NB4 (cell line): ENCODE measurements at regions not wholly inside any gene's neighbourhood (a gene's known extent, or its start where the extent isn't known, plus 50 kb on each side); places are given as distances from the start of the nearest gene placed in this dataset.

ENCODE experiments used
- DNase-seq: peaks from one replicate; pipeline ENCODE4 v3.0.0; 2010; ENCODE audit warnings: low read depth
- H3K4me3 ChIP-seq: one replicate; pipeline ENCODE4 v1.5.1; 2011; ENCODE audit warnings: mild to moderate bottlenecking, low read depth, low read length, moderate library complexity
- MYC ChIP-seq: IDR thresholded peaks from 2 replicates; pipeline ENCODE4 v1.6.1; 2011; ENCODE audit warnings: low read depth, low read length
- POLR2A ChIP-seq: IDR thresholded peaks from 2 replicates; pipeline ENCODE4 v1.6.1; 2011; ENCODE audit warnings: mild to moderate bottlenecking; ENCODE audit not compliant: insufficient read length; ENCODE audit errors: extremely low read depth
- TF ChIP-seq, protein P1 (sequence below): IDR thresholded peaks from 2 replicates; pipeline ENCODE4 v1.6.1; 2011; ENCODE audit warnings: low read depth, low read length
- TF ChIP-seq, protein P2 (sequence below): IDR thresholded peaks from one replicate; pipeline ENCODE4 v1.5.1; 2012; ENCODE audit warnings: low read depth, low read length

DNA sequence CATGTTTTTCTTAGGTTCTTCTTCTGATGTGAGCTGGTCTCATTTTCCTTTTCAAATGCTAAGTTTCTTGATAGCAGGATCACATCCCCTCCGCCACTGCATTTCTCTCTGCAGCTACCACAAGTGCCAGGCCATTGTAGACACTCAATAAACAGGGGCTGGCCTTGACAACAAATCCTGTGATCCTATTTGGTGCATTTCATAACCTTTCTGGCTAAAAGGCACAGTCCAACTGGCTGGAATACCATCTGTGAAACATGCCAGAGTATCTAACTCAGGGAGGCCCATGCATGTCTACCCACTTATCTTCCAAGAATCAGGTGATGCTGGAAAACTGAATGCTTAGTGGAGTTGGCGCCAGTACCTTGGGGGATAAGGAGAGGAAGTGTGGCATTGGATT is 85.2 kb upstream of the NR2F2 start:
- H3K4me3 ChIP-seq = no peak overlapping the region
- DNase-seq = no peak
- TF ChIP-seq, protein P1, sequence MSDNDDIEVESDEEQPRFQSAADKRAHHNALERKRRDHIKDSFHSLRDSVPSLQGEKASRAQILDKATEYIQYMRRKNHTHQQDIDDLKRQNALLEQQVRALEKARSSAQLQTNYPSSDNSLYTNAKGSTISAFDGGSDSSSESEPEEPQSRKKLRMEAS = no peak
- TF ChIP-seq, protein P2, sequence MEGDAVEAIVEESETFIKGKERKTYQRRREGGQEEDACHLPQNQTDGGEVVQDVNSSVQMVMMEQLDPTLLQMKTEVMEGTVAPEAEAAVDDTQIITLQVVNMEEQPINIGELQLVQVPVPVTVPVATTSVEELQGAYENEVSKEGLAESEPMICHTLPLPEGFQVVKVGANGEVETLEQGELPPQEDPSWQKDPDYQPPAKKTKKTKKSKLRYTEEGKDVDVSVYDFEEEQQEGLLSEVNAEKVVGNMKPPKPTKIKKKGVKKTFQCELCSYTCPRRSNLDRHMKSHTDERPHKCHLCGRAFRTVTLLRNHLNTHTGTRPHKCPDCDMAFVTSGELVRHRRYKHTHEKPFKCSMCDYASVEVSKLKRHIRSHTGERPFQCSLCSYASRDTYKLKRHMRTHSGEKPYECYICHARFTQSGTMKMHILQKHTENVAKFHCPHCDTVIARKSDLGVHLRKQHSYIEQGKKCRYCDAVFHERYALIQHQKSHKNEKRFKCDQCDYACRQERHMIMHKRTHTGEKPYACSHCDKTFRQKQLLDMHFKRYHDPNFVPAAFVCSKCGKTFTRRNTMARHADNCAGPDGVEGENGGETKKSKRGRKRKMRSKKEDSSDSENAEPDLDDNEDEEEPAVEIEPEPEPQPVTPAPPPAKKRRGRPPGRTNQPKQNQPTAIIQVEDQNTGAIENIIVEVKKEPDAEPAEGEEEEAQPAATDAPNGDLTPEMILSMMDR = no peak
- TF ChIP-seq MYC (no peak), POLR2A (no peak)

DNA sequence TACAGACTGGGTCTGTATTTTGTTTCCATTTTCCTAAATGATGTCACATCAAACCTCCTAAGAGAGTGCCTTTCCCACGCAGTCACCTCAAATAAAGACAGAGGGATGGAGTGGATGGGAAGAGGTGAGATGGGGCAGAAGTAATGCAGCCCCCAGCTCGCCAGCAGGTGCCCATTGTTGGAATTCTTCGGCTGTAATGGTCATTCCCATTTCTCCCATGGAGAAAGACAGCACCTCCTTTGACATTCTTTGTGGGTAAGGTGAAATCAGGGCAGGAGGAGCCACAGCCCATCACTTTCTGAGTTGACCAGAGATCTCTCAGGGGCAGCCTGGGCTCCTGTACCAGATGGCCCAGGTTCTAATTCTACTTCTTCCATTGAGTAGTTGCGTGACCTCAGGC is 84.4 kb upstream of the NR2F2 start:
- DNase-seq = no peak
- no peak for TF ChIP-seq MYC
- TF ChIP-seq, protein P2 = no peak
- TF ChIP-seq, protein P1 = no peak
- no peak for TF ChIP-seq POLR2A

DNA sequence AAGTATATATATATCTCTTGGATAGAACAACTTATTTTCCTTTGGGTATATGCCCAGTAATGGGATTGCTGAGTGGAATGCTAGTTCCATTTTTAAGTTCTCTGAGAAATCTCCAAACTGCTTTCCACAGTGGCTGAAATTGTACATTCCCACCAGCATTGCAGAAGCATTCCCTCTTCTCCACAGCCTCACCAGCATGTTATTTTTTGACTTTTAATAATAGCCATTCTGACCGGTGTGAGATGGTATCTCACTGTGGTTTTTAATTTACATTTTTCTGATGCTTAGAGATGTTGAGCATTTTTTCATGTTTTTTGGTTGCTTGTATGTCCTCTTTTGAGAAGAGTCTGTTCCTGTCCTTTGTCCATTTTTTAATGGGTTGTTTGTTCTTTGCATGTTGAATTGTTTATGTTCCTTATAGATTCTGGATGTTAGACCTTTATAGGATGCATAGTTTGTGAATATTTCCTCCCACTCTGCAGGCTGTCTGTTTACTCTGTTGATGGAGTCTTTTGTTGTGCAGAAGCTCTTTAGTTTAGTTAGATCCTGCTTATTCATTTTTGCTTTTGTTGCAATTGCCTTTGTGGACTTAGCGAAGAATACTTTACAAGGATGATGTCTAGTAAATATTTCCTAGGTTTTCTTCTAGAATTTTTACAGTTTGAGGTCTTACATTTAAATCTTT is 82.7 kb upstream of the NR2F2 start:
- no peak overlapping the region for H3K4me3 ChIP-seq
- no peak for DNase-seq
- TF ChIP-seq MYC = no peak
- TF ChIP-seq, protein P1 = no peak

More for the DNA sequence above, 84.4 kb upstream of the NR2F2 start:
- no peak overlapping the region for H3K4me3 ChIP-seq

DNA sequence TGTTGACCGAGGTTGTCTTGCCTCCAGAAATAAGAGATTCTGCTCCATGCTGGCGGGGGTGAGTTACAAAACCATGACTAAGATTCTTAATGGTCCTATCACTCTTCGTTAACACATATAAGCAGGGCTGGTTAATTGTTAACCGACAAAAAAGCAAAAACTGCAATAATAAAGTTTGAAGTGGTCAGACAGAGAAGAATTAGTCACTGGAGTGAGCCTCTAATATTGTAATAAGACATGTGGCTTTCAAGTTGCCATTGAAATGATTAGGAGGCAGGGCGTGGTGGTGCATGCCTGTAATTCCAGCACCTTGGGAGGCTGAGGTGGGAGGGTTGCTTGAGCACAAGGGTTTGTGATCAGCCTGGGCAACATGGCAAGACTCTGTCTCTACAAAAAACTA is 78.4 kb upstream of the NR2F2 start:
- no peak for DNase-seq
- H3K4me3 ChIP-seq = no peak overlapping the region
- TF ChIP-seq, protein P2 = no peak
- TF ChIP-seq MYC (no peak), POLR2A (no peak)
- TF ChIP-seq, protein P1 = no peak

DNA sequence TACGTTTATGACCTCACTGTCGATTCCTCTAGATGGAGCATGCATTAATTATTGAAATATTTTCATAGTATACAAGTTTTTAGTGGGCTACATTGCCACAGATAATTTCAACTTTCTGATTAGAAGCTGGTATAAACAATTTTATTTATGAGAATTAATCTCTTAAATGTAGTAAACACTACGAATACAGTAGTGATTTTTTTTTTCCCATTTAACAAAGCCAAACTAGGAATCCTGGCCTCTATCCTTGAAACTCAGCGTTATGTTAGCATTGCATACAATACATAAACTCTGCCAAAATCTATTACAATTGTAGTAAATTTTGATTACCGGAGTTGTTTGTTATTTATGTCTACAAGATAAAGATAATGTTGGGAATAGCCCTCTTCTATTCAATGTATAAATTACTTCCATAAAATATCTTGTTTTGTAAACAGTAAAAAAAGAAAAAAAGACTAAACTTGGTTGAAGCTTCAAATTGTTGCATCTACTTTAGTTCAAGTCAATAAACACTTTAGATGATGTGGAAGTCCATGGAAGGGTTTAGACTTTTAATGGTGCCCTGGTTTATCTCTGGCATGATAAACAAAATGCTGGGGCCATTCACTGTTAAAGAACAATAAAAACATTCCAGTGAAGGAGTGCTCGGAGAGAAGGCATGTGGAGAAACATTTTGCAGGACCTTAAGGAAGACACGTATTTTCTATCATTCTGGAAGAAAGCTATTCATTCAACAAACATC is 77.3 kb upstream of the NR2F2 start:
- no peak overlapping the region for H3K4me3 ChIP-seq
- TF ChIP-seq, protein P1 = no peak
- no peak for TF ChIP-seq MYC
- TF ChIP-seq, protein P2 = no peak
- no peak for TF ChIP-seq POLR2A
- DNase-seq = no peak

DNA sequence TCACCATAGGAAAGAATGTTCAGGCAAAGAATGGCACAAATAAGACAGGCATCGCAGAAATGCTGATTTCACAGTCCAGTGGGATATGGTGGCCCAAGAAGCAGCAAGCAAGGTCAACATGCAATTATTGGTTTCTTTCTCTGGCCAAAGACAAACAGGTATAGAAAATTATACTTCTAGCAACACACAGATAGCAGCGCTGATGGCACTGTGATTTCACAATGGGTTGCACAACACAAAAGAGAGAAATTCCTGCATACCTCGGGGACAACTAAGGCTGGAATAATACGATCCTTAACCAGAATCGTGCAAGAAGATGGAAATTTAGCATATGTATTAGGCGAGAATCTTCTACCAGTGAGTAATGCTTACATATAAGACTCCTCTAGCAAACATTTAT is 76.3 kb upstream of the NR2F2 start:
- no peak overlapping the region for H3K4me3 ChIP-seq
- DNase-seq = no peak
- TF ChIP-seq, protein P1 = no peak
- TF ChIP-seq POLR2A (no peak), MYC (no peak)
- TF ChIP-seq, protein P2 = no peak
